Panc1 (cell line): ENCODE measurements at regions not wholly inside any gene's neighbourhood (a gene's known extent, or its start where the extent isn't known, plus 50 kb on each side); places are given as distances from the start of the nearest gene placed in this dataset.

ENCODE experiments used
- POLR2AphosphoS5 ChIP-seq: IDR thresholded peaks from 2 replicates; pipeline ENCODE4 v1.6.1; 2012; ENCODE audit warnings: mild to moderate bottlenecking, low read depth, low read length, moderate library complexity
- TF ChIP-seq, protein P1 (sequence below): fragments of 450-650 bp; IDR thresholded peaks from 2 replicates; pipeline ENCODE4 v1.5.1; 2017; ENCODE audit warnings: mild to moderate bottlenecking
- TF ChIP-seq, protein P2 (sequence below), 2 experiments: IDR thresholded peaks; 2 replicates each; pipeline ENCODE4 v1.6.1; 2011 to 2012; ENCODE audit warnings: low read depth in 2 of 2, control low read depth in 1 of 2, low read length in 1 of 2, mild to moderate bottlenecking in 1 of 2, moderate library complexity in 1 of 2; ENCODE audit not compliant: insufficient read depth in 1 of 2

DNA sequence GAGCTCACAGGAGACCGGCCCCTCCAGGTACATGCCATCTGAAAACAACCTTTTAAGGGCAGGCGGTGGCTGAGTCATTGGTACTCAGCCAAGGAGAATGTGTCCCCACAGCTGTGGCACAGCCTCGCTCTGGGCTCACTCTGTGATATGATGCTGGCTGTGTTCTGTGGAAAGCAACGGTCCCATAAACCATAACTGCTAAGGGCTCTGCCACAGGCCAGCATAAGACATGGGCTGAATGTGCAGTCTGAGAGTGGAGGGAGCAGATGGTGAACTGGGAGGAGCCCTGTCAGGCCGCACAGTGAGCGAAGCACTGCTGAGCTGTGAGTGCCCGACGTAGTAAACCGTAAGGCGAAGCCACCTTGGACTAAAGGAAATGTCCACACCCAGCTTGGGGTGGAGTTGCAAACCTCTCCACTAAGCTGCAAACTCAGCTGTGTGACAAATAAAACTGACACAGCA is 375.8 kb downstream of the THBS2 start:
- TF ChIP-seq, protein P1, sequence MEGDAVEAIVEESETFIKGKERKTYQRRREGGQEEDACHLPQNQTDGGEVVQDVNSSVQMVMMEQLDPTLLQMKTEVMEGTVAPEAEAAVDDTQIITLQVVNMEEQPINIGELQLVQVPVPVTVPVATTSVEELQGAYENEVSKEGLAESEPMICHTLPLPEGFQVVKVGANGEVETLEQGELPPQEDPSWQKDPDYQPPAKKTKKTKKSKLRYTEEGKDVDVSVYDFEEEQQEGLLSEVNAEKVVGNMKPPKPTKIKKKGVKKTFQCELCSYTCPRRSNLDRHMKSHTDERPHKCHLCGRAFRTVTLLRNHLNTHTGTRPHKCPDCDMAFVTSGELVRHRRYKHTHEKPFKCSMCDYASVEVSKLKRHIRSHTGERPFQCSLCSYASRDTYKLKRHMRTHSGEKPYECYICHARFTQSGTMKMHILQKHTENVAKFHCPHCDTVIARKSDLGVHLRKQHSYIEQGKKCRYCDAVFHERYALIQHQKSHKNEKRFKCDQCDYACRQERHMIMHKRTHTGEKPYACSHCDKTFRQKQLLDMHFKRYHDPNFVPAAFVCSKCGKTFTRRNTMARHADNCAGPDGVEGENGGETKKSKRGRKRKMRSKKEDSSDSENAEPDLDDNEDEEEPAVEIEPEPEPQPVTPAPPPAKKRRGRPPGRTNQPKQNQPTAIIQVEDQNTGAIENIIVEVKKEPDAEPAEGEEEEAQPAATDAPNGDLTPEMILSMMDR = no peak
- TF ChIP-seq, protein P2, sequence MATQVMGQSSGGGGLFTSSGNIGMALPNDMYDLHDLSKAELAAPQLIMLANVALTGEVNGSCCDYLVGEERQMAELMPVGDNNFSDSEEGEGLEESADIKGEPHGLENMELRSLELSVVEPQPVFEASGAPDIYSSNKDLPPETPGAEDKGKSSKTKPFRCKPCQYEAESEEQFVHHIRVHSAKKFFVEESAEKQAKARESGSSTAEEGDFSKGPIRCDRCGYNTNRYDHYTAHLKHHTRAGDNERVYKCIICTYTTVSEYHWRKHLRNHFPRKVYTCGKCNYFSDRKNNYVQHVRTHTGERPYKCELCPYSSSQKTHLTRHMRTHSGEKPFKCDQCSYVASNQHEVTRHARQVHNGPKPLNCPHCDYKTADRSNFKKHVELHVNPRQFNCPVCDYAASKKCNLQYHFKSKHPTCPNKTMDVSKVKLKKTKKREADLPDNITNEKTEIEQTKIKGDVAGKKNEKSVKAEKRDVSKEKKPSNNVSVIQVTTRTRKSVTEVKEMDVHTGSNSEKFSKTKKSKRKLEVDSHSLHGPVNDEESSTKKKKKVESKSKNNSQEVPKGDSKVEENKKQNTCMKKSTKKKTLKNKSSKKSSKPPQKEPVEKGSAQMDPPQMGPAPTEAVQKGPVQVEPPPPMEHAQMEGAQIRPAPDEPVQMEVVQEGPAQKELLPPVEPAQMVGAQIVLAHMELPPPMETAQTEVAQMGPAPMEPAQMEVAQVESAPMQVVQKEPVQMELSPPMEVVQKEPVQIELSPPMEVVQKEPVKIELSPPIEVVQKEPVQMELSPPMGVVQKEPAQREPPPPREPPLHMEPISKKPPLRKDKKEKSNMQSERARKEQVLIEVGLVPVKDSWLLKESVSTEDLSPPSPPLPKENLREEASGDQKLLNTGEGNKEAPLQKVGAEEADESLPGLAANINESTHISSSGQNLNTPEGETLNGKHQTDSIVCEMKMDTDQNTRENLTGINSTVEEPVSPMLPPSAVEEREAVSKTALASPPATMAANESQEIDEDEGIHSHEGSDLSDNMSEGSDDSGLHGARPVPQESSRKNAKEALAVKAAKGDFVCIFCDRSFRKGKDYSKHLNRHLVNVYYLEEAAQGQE (IDR thresholded peaks at IDR 0.05; ENCODE audit: insufficient read depth in 1 of 2, low read depth in 2 of 2, low read length in 1 of 2) = no peak
- TF ChIP-seq POLR2AphosphoS5 = no peak
